ENCODE measurements at regions not wholly inside any gene's neighbourhood (a gene's known extent, or its start where the extent isn't known, plus 50 kb on each side); places are given as distances from the start of the nearest gene placed in this dataset.

- no peak for DNase-seq
These were observed 72.0 kb upstream of the FAM20C start for GRCh38 chr7:120164-120991.

GRCh38 chr7:121002-121785, 71.2 kb upstream of the FAM20C start:
- no peak for DNase-seq

- DNase-seq, result no peak
These were observed 69.1 kb upstream of the FAM20C start for GRCh38 chr7:123237-123636.

GRCh38 chr7:124130-124949, 68.0 kb upstream of the FAM20C start:
- no peak for DNase-seq

- no peak for DNase-seq
These were observed 67.3 kb upstream of the FAM20C start for GRCh38 chr7:125061-125475.

- no peak for DNase-seq
These were observed 66.7 kb upstream of the FAM20C start for GRCh38 chr7:125661-126060.

GRCh38 chr7:126368-126767, 66.0 kb upstream of the FAM20C start:
- DNase-seq, result no peak

- no peak for DNase-seq
These were observed 65.2 kb upstream of the FAM20C start for GRCh38 chr7:127064-127598.

- DNase-seq, result no peak
These were observed 63.9 kb upstream of the FAM20C start for GRCh38 chr7:128171-129080.

GRCh38 chr7:129366-130221, 62.8 kb upstream of the FAM20C start:
- DNase-seq, result peak in 5 of 14 donors; percentile 20 to 44 (median 27)

GRCh38 chr7:130222-130572, 62.2 kb upstream of the FAM20C start:
- DNase-seq, result no peak

GRCh38 chr7:130875-131780, 61.2 kb upstream of the FAM20C start:
- DNase-seq, result no peak

GRCh38 chr7:131781-132482, 60.4 kb upstream of the FAM20C start:
- DNase-seq, result peak in 6 of 14 donors; percentile 21 to 49 (median 30)

GRCh38 chr7:132899-133298, 59.5 kb upstream of the FAM20C start:
- no peak for DNase-seq

- DNase-seq, result no peak
These were observed 58.9 kb upstream of the FAM20C start for GRCh38 chr7:133470-133869.

- DNase-seq, result no peak
These were observed 58.3 kb upstream of the FAM20C start for GRCh38 chr7:134029-134428.

GRCh38 chr7:134561-135256, 57.7 kb upstream of the FAM20C start:
- no peak for DNase-seq

- DNase-seq, result no peak
These were observed 57.1 kb upstream of the FAM20C start for GRCh38 chr7:135257-135653.

All from C1 segment of cervical spinal cord (tissue), 14 donors.